HK-2 (cell line): ENCODE measurements at regions not wholly inside any gene's neighbourhood (a gene's known extent, or its start where the extent isn't known, plus 50 kb on each side); places are given as distances from the start of the nearest gene placed in this dataset.
"Not testable (repeated sequence)": the region's sequence is repeated elsewhere in the genome, so short reads cannot be mapped to it uniquely, and the experiment has no call there.

Experiments used
- DNase-seq: peaks from one replicate; pipeline ENCODE4 v3.0.0-alpha.2; 2018; ENCODE audit not compliant: unreplicated experiment

DNA sequence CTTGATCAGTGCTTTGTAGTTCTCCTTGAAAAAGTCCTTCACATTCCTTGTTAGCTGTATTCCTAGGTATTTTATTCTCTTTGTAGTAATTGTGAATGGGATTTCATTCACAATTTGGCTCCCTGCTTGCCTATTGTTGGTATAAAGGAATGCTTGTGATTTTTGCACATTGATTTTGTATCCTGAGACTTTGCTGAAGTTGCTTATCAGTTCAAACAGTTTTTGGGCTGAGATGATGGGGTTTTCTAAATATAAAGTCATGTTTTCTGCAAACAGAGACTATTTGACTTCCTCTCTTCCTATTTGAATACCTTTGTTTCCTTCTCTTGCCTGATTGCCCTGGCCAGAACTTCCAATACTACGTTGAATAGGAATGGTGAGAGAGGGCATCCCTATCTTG, 462.5 kb upstream of the GCFC2 start:
- DNase-seq: not testable (repeated sequence)

GRCh38 chr2:76172154-76172595, 461.5 kb upstream of the GCFC2 start:
- not testable (repeated sequence) for DNase-seq

DNA sequence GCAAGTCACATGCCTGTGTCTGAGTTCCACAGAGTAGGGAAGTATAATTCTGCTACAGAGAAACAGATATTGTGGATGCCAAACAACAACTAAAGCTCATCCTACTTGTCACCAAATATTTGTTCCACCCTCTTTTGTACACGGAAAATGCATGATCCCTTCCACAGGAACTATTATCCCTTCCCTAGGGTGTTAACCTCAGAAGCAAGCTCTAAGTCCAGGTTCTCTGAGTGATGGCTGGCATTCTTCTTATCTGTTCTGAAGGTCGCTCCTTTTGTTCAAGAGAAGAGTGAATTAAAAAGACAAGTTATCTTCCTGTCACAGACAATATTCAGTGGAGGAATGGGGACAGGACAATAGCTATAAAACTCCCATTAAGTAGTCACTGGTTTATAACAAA, 460.1 kb upstream of the GCFC2 start:
- DNase-seq: no peak

GRCh38 chr2:76170009-76170384, 459.3 kb upstream of the GCFC2 start:
- DNase-seq: no peak

- no peak for DNase-seq
Observed at GRCh38 chr2:76169276-76170008, 458.7 kb upstream of the GCFC2 start.

- no peak for DNase-seq
Observed at GRCh38 chr2:76163860-76164259, 453.1 kb upstream of the GCFC2 start.

- no peak for DNase-seq
Observed at GRCh38 chr2:76160670-76161069, 450.0 kb upstream of the GCFC2 start.

DNA sequence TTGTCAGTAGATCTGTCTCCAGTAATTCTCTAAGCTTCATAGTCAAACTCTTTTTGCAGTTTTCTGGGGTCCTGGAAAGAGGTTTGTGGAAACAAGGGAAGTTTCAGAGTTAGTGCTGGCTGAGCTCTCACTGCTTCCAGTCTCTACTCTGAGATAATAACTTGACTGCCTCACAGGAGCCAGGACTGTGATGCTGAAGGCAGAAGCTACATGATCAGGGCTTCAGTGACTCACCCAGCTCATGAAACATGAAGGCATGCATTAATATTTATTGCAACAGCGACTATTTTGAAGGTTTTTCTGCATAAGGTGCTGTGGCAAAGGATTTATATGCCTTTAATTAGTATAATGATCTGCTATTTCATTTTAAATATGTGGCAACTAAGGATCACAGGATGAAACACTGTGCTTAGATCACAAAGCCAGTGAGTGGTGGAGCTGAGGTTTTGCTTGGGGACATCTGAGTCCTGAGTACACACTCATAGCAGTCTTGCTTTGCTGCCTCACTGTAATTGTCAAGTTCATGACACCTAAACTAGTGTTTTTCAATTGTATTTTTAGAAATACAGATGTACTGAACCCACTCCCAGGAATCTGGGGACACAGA, 448.4 kb upstream of the GCFC2 start:
- no peak for DNase-seq

DNA sequence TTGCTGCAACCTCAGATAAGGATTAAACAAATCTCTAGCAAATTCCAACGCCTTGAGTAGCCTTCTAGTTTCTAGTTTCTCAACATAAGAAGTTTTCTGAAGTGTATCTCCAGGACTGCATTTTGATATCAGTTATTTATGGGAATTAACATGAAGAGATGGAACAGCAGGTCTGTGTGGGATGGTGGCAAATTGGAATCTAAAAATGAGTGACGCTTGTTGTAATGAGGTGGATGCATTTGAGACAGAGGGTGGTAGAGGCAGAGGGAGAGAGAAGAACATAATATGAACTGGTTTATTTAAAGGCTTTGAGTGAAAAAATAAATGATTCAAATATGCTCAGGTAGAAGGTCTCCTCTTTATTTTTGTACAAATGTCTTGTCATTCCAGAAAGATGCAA, 446.8 kb upstream of the GCFC2 start:
- no peak for DNase-seq

DNA sequence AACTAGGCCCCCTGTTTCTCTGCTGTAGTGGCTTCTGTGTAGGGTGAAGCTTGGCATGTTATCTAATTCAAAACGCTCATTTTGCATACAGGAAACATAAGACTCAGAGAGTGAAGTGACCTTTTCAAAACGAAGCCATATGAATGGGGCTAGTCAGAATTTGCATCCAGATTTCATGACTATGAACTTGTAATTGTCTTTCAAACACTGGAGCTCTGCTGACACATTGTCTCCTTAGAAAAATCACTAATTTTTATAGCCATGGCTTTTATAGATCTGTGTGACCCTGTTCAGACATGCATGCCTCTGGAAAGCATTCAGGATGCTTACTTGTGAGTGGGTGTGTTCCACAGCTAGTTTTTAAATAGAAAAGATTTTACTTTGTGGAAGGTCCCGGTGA, 444.3 kb upstream of the GCFC2 start:
- no peak for DNase-seq

GRCh38 chr2:76149846-76150245, 439.1 kb upstream of the GCFC2 start:
- DNase-seq: no peak

DNA sequence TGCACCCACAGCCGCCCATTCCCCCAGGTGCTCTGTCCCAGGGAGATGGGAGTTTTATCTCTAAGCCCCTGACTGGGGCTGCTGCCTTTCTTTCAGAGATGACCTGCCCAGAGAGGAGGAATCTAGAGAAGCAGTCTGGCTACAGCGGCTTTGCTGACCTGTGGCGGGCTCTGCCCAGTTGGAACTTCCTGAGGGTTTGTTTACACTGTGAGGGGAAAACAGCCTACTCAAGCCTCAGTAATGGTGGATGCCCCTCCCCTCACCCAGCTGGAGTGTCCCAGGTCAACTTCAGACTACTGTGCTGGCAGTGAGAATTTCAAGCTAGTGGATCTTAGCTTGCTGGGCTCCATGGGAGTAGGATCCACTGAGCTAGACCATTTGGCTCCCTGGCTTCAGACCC, 428.6 kb upstream of the GCFC2 start:
- not testable (repeated sequence) for DNase-seq

GRCh38 chr2:76128622-76129021, 417.9 kb upstream of the GCFC2 start:
- no peak for DNase-seq

GRCh38 chr2:76120176-76120575, 409.5 kb upstream of the GCFC2 start:
- DNase-seq: no peak

- no peak for DNase-seq
Observed at GRCh38 chr2:76089683-76090082, 379.0 kb upstream of the GCFC2 start.

- no peak for DNase-seq
Observed at GRCh38 chr2:76083248-76083647, 372.5 kb upstream of the GCFC2 start.

DNA sequence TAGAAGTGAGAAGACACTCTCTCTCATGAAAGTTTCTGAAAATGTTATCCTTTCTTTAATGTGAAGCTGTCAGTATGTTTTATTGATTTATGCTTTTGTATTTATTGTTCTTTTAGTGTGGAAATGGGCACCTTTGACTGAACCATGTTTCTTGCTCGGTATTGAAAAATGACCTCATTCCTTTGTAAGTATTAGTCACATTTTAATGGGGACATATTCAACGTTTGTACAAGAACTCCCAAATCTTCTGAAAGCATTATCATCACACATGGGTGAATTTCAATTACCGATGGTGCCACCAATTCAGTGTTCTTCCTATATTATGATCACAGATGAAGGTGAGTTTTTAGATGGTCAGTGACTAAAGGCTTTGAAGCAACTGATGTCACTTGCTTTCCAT, 371.8 kb upstream of the GCFC2 start:
- DNase-seq: no peak

DNA sequence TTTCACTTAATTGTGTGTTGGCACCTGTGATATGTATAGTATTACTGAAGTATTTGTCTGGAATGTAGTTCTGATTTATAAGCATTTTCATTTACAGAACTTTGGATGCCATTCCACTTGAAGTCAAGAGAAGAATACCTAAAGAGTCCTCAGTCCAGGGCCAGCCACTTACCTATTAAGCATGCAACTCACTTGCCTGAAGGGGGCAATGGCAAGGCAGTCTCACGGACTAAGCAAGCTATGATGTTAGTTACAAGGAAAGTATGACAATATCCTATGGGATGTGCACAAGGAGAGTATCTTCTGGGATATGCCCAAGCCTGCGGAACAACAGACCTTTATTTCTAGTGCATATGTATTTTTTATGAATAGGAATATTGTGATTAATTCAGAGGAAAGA, 369.4 kb upstream of the GCFC2 start:
- no peak for DNase-seq

GRCh38 chr2:76075126-76075525, 364.4 kb upstream of the GCFC2 start:
- no peak for DNase-seq

- DNase-seq: no peak
Observed at GRCh38 chr2:76073992-76074604, 363.4 kb upstream of the GCFC2 start.

- no peak for DNase-seq
Observed at GRCh38 chr2:76050196-76050595, 339.5 kb upstream of the GCFC2 start.

GRCh38 chr2:76044701-76045100, 334.0 kb upstream of the GCFC2 start:
- DNase-seq: no peak

DNA sequence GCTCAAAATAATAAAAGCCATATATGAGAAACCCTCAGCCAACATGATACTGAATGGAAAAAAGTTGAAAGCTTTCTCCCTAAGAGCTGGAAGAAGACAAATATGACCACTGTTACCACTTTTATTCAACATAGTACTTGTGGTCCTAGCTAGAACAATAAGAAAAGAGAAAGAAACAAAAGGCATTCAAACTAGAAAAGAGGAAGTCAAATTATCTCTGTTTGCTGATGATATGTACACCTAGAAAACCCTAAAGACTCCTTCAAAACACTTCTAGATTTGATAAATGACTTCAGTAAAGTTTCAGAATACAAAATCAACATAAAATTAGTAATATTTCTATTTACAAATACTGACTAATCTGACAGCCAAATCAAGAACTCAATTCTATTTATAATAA, 328.8 kb upstream of the GCFC2 start:
- DNase-seq: no peak
